Bronchial epithelial cell (primary cell): ENCODE measurements at regions not wholly inside any gene's neighbourhood (a gene's known extent, or its start where the extent isn't known, plus 50 kb on each side); places are given as distances from the start of the nearest gene placed in this dataset.

Experiments
- DNase-seq: peaks from one replicate; pipeline ENCODE4 v3.0.0-alpha.2; 2010; ENCODE audit warnings: low read depth
- FAIRE-seq: peaks from 2 replicates; lab custom pipeline; 2011; peaks lifted over from hg19 to GRCh38; lab: Jason Lieb, UNC
- H3K27me3 ChIP-seq: 2 replicates; pipeline ENCODE4 v1.5.1; 2011; ENCODE audit warnings: low read length; ENCODE audit not compliant: control insufficient read depth, insufficient read depth
- H3K36me3 ChIP-seq: 2 replicates; pipeline ENCODE4 v1.5.1; 2011; ENCODE audit warnings: low read length; ENCODE audit not compliant: control insufficient read depth, insufficient read depth
- H3K4me3 ChIP-seq: 2 replicates; pipeline ENCODE4 v1.5.1; 2011; ENCODE audit warnings: mild to moderate bottlenecking, low read depth, low read length, control low read depth
- TF ChIP-seq, protein P1 (sequence below): IDR thresholded peaks from 2 replicates; pipeline ENCODE4 v1.5.1; 2011; ENCODE audit warnings: mild to moderate bottlenecking, moderate library complexity, low read length, control low read depth, inconsistent platforms; ENCODE audit not compliant: insufficient read depth, severe bottlenecking

DNA sequence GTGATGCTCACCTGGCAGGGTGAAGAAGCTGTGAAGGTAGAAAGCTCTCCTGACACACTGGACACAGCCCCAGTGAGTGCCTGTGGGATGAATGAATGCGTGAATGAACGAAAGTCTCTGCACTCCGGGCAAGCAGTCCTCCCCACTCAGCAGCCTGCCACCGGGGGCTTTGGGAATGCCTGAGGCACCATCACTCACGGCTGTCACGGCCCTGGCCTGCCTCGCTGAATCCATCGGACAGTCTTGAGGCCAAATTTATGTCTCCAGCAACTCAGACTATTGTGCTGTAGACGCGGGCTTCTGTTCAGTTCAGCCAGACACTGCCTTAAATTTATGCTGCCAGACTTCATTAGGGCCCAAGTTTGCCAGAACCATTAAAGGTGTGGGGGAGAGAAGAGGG, 62.9 kb upstream of the TEX51 start:
- FAIRE-seq (peak; percentile 13), DNase-seq (no peak)

DNA sequence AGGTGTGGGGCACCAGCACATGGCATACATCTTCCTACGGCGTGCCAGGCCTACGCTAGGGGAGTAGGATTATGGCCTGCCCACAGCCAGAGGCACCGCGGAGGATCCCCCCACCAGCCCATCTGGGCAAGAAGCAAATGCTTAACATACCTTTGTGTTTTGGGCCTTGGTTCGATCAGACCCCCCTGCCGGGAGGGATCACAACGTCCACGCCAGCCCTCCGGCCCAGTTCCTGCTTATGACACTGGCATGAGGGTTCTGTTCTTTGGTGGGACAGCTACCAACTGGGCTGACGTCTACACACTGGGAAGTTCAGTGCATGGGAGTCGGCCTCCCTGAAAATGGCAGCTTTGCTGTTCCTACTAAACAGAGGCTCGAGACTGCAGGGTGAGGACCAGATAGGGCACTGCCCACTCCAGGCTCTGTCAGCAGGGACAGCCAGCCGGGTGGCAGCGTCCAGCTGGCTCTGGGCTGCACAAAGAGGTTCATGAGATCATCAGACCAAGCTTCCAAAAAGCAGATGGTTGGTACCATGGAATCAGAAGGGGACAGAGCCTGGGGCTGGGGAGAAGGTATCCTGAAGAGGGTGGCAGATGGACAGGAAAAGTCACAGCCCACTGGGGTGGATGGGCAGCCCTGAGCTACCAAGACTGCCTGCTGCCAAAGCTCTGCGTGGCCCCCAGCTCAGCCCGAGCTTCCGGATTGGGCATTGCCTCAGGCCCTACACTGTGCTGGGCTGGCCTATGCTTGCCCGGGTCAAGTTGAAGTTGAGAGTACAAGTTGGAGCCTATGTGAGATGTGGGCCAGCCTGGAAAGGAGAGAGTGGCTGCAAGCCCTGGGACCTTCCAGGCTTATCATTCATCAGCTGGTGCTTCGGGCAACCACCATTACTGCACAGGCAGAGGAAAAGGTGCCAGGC, 61.7 kb upstream of the TEX51 start:
- H3K4me3 ChIP-seq, result no peak overlapping the region
- DNase-seq (no peak), FAIRE-seq (no peak)
- TF ChIP-seq, protein P1, sequence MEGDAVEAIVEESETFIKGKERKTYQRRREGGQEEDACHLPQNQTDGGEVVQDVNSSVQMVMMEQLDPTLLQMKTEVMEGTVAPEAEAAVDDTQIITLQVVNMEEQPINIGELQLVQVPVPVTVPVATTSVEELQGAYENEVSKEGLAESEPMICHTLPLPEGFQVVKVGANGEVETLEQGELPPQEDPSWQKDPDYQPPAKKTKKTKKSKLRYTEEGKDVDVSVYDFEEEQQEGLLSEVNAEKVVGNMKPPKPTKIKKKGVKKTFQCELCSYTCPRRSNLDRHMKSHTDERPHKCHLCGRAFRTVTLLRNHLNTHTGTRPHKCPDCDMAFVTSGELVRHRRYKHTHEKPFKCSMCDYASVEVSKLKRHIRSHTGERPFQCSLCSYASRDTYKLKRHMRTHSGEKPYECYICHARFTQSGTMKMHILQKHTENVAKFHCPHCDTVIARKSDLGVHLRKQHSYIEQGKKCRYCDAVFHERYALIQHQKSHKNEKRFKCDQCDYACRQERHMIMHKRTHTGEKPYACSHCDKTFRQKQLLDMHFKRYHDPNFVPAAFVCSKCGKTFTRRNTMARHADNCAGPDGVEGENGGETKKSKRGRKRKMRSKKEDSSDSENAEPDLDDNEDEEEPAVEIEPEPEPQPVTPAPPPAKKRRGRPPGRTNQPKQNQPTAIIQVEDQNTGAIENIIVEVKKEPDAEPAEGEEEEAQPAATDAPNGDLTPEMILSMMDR, result no peak
- no peaks in the 10 kb centered on the region for H3K36me3 ChIP-seq
- H3K27me3 ChIP-seq, result no peaks in the 10 kb centered on the region

More for the DNA sequence above, 62.9 kb upstream of the TEX51 start:
- Histone ChIP-seq H3K4me3 (no peak overlapping the region), H3K36me3 (no peaks in the 10 kb centered on the region), H3K27me3 (no peaks in the 10 kb centered on the region)
- TF ChIP-seq, protein P1, result no peak

DNA sequence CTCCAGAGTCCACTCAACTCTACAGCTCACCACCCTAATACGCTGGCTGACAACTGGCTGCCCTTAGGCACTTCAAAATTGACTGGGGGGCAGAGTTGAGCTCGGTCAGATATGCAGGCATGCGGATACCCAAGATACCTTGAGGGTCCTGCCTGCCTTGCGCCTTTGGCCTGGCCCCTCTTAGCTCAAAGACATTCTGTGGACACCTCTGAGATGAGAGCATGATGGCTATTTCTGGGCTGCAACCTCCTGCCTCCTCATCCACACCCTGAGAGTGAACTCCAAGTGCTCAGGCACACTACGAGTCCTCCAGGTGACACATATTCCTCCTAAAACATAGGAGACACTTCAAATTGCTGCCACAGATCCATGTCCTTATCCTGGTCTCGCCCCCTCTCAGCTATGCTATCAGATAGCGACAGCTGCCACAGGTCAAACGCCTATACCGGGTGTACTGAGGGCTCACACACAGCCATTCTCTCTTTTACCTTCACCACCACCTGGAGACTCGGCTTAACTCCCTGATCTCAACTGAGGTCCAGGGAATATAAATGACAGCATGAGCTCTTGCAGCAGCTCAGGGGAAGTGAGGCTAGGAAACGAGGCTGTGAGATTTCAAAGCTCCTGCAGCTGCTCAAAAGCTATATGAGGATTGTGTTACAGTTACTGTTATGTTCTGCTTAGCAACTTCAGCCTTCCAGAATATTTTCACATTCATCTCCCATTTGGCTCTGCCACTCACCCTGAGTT, 60.5 kb upstream of the TEX51 start:
- DNase-seq, result no peak
- TF ChIP-seq, protein P1, result no peak
- H3K4me3 ChIP-seq, result no peak overlapping the region
- FAIRE-seq, result no peak
- no peaks in the 10 kb centered on the region for H3K36me3 ChIP-seq
- H3K27me3 ChIP-seq, result no peaks in the 10 kb centered on the region

DNA sequence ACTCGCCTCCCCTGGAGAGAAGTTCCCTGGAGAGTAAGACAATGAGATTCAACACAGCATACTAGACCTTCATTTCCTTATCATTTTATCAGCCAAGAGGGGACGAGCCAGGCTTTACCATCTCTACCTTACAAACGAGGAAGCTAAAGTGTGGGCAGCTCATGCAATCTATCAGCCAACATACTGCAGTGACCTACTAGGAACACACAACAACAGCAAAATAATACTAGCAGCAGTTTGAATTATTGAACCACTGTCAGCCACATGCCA, 60.0 kb upstream of the TEX51 start:
- no peaks in the 10 kb centered on the region for H3K36me3 ChIP-seq
- TF ChIP-seq, protein P1, result no peak
- no peak for FAIRE-seq
- H3K4me3 ChIP-seq, result no peak overlapping the region
- H3K27me3 ChIP-seq, result no peaks in the 10 kb centered on the region
- no peak for DNase-seq

DNA sequence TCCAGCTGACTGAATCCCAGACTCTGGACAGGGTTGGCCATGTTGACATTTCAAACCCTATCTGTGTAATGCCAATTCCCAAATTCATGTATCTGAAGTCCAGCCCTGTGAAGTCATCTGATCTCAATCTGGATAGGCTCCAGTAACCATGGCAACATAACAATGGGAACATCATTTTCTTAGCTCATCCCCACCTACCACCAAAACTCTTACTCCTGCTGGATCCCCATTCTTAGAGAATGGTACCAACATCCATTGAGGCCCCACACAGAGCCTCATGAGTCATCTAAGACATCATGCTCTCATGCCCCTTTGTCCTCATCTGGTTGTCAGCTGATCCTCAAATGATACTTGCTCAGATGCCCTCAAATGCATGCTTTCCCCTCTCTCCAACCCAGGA, 58.9 kb upstream of the TEX51 start:
- Histone ChIP-seq H3K27me3 (no peaks in the 10 kb centered on the region), H3K36me3 (no peaks in the 10 kb centered on the region), H3K4me3 (no peak overlapping the region)
- FAIRE-seq (no peak), DNase-seq (no peak)
- TF ChIP-seq, protein P1, result no peak
